ENCODE measurements at regions not wholly inside any gene's neighbourhood (a gene's known extent, or its start where the extent isn't known, plus 50 kb on each side); places are given as distances from the start of the nearest gene placed in this dataset.

- TF ChIP-seq, protein P1, sequence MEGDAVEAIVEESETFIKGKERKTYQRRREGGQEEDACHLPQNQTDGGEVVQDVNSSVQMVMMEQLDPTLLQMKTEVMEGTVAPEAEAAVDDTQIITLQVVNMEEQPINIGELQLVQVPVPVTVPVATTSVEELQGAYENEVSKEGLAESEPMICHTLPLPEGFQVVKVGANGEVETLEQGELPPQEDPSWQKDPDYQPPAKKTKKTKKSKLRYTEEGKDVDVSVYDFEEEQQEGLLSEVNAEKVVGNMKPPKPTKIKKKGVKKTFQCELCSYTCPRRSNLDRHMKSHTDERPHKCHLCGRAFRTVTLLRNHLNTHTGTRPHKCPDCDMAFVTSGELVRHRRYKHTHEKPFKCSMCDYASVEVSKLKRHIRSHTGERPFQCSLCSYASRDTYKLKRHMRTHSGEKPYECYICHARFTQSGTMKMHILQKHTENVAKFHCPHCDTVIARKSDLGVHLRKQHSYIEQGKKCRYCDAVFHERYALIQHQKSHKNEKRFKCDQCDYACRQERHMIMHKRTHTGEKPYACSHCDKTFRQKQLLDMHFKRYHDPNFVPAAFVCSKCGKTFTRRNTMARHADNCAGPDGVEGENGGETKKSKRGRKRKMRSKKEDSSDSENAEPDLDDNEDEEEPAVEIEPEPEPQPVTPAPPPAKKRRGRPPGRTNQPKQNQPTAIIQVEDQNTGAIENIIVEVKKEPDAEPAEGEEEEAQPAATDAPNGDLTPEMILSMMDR (IDR thresholded peaks at IDR 0.05; ENCODE audit: extremely low read depth, missing control alignments) = no peak
- no peak for DNase-seq (ENCODE audit: low spot score)
Observed at GRCh38 chr5:74327339-74327685, 313.2 kb downstream of the ENC1 start.

DNA sequence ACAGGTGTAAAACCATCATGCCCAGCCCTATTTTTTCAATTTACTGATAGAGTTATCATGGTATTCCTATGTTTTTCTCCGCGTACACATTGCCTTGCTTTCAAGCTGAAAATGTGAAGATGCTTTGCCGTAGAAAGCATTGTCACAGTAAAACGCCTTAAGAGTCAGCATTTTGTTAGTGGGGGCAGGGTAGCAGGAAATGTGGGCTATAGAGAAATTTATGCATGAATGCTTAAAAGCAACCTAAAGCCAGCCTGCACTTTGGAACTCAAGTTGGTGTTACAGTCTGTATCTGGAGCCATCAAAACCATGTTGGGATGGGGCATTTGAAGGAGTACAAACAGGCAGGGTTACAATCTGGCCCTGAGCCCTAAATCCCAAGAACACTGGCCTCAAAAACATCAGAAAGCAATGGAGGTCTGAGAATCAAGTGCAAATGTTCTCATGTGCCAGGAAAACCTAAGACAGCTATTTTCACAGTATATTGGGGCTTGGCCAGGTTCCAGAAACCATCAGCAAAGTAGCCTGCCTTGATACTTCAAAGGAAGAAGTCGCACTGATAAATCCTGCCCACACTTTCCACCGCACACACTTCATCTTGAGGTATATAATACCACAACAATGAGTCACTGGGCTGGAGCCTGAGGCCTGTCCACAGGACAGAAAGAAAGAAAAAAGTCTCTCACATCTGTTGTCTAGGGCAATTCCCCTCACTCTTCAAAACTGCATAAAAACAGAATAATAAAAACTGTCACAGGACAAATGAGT, 313.8 kb downstream of the ENC1 start:
- TF ChIP-seq, protein P1 (IDR thresholded peaks at IDR 0.05; ENCODE audit: extremely low read depth, missing control alignments) = no peak
- DNase-seq (ENCODE audit: low spot score) = peak; percentile 22

DNA sequence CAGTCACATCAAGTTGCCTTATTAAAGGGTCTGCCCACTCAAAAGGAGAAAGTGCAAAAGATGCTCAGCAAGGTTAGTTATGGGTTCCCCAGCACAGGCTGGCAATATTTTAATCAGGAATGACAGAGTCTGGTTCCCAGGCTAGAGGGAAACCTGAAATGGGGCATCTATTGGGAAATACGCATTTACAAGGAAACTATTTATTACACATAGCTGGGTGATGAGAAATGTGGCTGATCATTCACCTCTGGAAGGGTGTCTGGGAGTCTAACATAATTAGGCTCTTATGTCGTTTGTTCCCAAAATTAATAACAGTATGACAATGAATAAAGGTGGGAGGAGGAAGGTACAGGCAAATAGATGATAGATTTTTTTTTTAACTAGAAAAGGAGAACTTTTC, 314.7 kb downstream of the ENC1 start:
- TF ChIP-seq, protein P1 (IDR thresholded peaks at IDR 0.05; ENCODE audit: extremely low read depth, missing control alignments) = no peak
- no peak for DNase-seq (ENCODE audit: low spot score)

GRCh38 chr5:74324556-74324955, 316.0 kb downstream of the ENC1 start:
- no peak for DNase-seq (ENCODE audit: low spot score)

DNA sequence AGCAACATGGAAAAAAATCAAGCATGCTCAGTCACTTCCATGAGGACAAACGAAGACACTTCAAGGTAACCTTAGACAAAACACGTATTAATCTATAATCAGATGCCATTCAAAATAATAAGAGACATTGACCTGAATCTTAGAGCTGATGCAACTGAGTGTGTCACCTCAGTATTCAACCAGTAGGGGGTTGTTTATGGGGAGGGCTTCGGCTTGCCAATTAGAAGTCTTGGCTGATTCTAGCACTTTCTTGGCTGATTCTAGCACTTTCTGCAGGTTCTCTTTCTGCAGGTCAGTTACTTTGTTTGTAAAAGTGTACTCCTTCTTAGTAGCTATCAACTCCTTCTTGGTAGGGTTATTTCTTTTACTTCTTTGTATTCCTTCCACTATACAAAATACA, 317.6 kb downstream of the ENC1 start:
- no peak for DNase-seq (ENCODE audit: low spot score)
- TF ChIP-seq, protein P1 (IDR thresholded peaks at IDR 0.05; ENCODE audit: extremely low read depth, missing control alignments) = no peak

More at GRCh38 chr5:74324556-74324955, 316.0 kb downstream of the ENC1 start:
- TF ChIP-seq, protein P1 (IDR thresholded peaks at IDR 0.05; ENCODE audit: extremely low read depth, missing control alignments) = no peak

GRCh38 chr5:74322191-74322590, 318.3 kb downstream of the ENC1 start:
- DNase-seq (ENCODE audit: low spot score) = no peak
- TF ChIP-seq, protein P1 (IDR thresholded peaks at IDR 0.05; ENCODE audit: extremely low read depth, missing control alignments) = no peak

- DNase-seq (ENCODE audit: low spot score) = no peak
- TF ChIP-seq, protein P1 (IDR thresholded peaks at IDR 0.05; ENCODE audit: extremely low read depth, missing control alignments) = no peak
Observed at GRCh38 chr5:74321326-74321725, 319.2 kb downstream of the ENC1 start.

Measured in GM20000 (cell line).